WTC11 (cell line): ENCODE measurements at regions not wholly inside any gene's neighbourhood (a gene's known extent, or its start where the extent isn't known, plus 50 kb on each side); places are given as distances from the start of the nearest gene placed in this dataset.

Source experiments
- ATAC-seq: fragments of 200-7000 bp; cut with Tn5 transposase; 2 replicates; pipeline ENCODE4 v1.10.0; 2021; ENCODE audit warnings: mild to moderate bottlenecking, moderate library complexity
- CTCF ChIA-PET: fragments of 300-600 bp; sonication (Branson Sonifier 250); formaldehyde crosslinking; loops from one replicate; lab custom pipeline; 2021; ENCODE audit warnings: antibody characterized with exemption; lab: Charles Lee
- POLR2A ChIA-PET: fragments of 350-600 bp; sonication (Branson Sonifier 250); formaldehyde crosslinking; loops from one replicate; lab custom pipeline; 2021; ENCODE audit warnings: antibody characterized with exemption; lab: Charles Lee
- DNase-seq: peaks from one replicate; pipeline ENCODE4 v3.0.0; 2021; ENCODE audit warnings: low spot score
- H3K27ac Mint-ChIP-seq: 2 replicates; pipeline ENCODE4 v1.8.0; 2021; ENCODE audit warnings: mixed read lengths
- H3K27me3 Mint-ChIP-seq: 2 replicates; pipeline ENCODE4 v1.8.0; 2021; ENCODE audit warnings: low read depth, mild to moderate bottlenecking, moderate library complexity, mixed read lengths
- H3K36me3 Mint-ChIP-seq: 2 replicates; pipeline ENCODE4 v1.8.0; 2021; ENCODE audit warnings: mixed read lengths
- H3K4me1 Mint-ChIP-seq: 2 replicates; pipeline ENCODE4 v1.8.0; 2022; ENCODE audit warnings: mixed read lengths
- H3K4me3 Mint-ChIP-seq: 2 replicates; pipeline ENCODE4 v1.8.0; 2021; ENCODE audit warnings: mild to moderate bottlenecking, moderate library complexity, mixed read lengths
- H3K9me3 Mint-ChIP-seq: 2 replicates; pipeline ENCODE4 v1.8.0; 2021; ENCODE audit warnings: mixed read lengths
- AFF4 ChIP-seq: sonication (generic); formaldehyde crosslinking; IDR thresholded peaks from 2 replicates; pipeline ENCODE4 v1.8.1; 2023; ENCODE audit warnings: mild to moderate bottlenecking, missing genetic modification reagents, borderline replicate concordance
- ATF2 ChIP-seq: sonication (generic); formaldehyde crosslinking; IDR thresholded peaks from 2 replicates; pipeline ENCODE4 v1.8.1; 2022; ENCODE audit warnings: low read depth, missing genetic modification reagents, borderline replicate concordance
- ATF3 ChIP-seq: sonication (generic); formaldehyde crosslinking; conservative IDR thresholded peaks from 2 replicates; pipeline ENCODE4 v1.8.1; 2022; ENCODE audit warnings: mild to moderate bottlenecking, missing genetic modification reagents
- ELF4 ChIP-seq: sonication (generic); formaldehyde crosslinking; IDR thresholded peaks from 2 replicates; pipeline ENCODE4 v1.8.1; 2022; ENCODE audit warnings: low read depth, mild to moderate bottlenecking, moderate library complexity, missing genetic modification reagents
- EMX1 ChIP-seq: fragments of 250-450 bp; sonication (Bioruptor Pico); IDR thresholded peaks from 2 replicates; pipeline ENCODE4 v1.8.0; 2021; ENCODE audit warnings: mild to moderate bottlenecking
- ETV6 ChIP-seq: sonication (generic); formaldehyde crosslinking; IDR thresholded peaks from 2 replicates; pipeline ENCODE4 v1.8.1; 2022; ENCODE audit warnings: mild to moderate bottlenecking, missing genetic modification reagents
- GTF2I ChIP-seq: fragments of 250-450 bp; sonication (Bioruptor Pico); conservative IDR thresholded peaks from 2 replicates; pipeline ENCODE4 v1.4.0; 2021; ENCODE audit warnings: mild to moderate bottlenecking
- KAT7 ChIP-seq: sonication (generic); formaldehyde crosslinking; IDR thresholded peaks from 2 replicates; pipeline ENCODE4 v1.8.1; 2023; ENCODE audit warnings: missing genetic modification reagents, mild to moderate bottlenecking, borderline replicate concordance
- SMAD3 ChIP-seq: sonication (generic); formaldehyde crosslinking; IDR thresholded peaks from 2 replicates; pipeline ENCODE4 v1.8.0; 2022; ENCODE audit warnings: missing genetic modification reagents, mild to moderate bottlenecking, borderline replicate concordance
- SMAD4 ChIP-seq: sonication (generic); formaldehyde crosslinking; IDR thresholded peaks from 2 replicates; pipeline ENCODE4 v1.8.0; 2022; ENCODE audit warnings: mild to moderate bottlenecking, missing genetic modification reagents
- SP1 ChIP-seq: sonication (generic); formaldehyde crosslinking; conservative IDR thresholded peaks from 2 replicates; pipeline ENCODE4 v1.8.1; 2022; ENCODE audit warnings: missing genetic modification reagents
- TCF7 ChIP-seq: sonication (generic); formaldehyde crosslinking; IDR thresholded peaks from 2 replicates; pipeline ENCODE4 v1.8.0; 2022; ENCODE audit warnings: mild to moderate bottlenecking, low read depth, missing genetic modification reagents, moderate library complexity
- TEAD4 ChIP-seq: sonication (generic); formaldehyde crosslinking; IDR thresholded peaks from 2 replicates; pipeline ENCODE4 v1.8.0; 2022; ENCODE audit warnings: mild to moderate bottlenecking, missing genetic modification reagents
- ZBTB43 ChIP-seq: sonication (generic); formaldehyde crosslinking; IDR thresholded peaks from 2 replicates; pipeline ENCODE4 v1.8.1; 2023; ENCODE audit warnings: mild to moderate bottlenecking, missing genetic modification reagents
- ZNF121 ChIP-seq: sonication (generic); formaldehyde crosslinking; IDR thresholded peaks from 2 replicates; pipeline ENCODE4 v1.8.0; 2023; ENCODE audit warnings: missing genetic modification reagents
- ZNF232 ChIP-seq: sonication (generic); formaldehyde crosslinking; IDR thresholded peaks from 2 replicates; pipeline ENCODE4 v1.8.0; 2022; ENCODE audit warnings: mild to moderate bottlenecking, missing genetic modification reagents
- ZNF317 ChIP-seq: sonication (generic); formaldehyde crosslinking; IDR thresholded peaks from 2 replicates; pipeline ENCODE4 v1.8.1; 2023; ENCODE audit warnings: low read depth, mild to moderate bottlenecking, moderate library complexity, missing genetic modification reagents, borderline replicate concordance
- ZNF396 ChIP-seq: fragments of 250-450 bp; sonication (Bioruptor Pico); IDR thresholded peaks from 2 replicates; pipeline ENCODE4 v1.8.0; 2021; ENCODE audit warnings: mild to moderate bottlenecking, moderate library complexity, borderline replicate concordance
- ZNF423 ChIP-seq: fragments of 250-450 bp; sonication (Bioruptor Pico); IDR thresholded peaks from 2 replicates; pipeline ENCODE4 v2.1.2; 2022; ENCODE audit warnings: mild to moderate bottlenecking, moderate library complexity
- TF ChIP-seq, protein P1 (sequence below): fragments of 250-450 bp; sonication (Bioruptor Pico); IDR thresholded peaks from 2 replicates; pipeline ENCODE4 v2.1.2; 2022; ENCODE audit warnings: mild to moderate bottlenecking, moderate library complexity
- TF ChIP-seq, protein P2 (sequence below): sonication (generic); formaldehyde crosslinking; IDR thresholded peaks from 2 replicates; pipeline ENCODE4 v1.8.1; 2023; ENCODE audit warnings: mild to moderate bottlenecking, missing genetic modification reagents, moderate library complexity
- TF ChIP-seq, protein P3 (sequence below): sonication (generic); formaldehyde crosslinking; IDR thresholded peaks from 2 replicates; pipeline ENCODE4 v1.8.0; 2022; ENCODE audit warnings: mild to moderate bottlenecking, missing genetic modification reagents
- TF ChIP-seq, protein P4 (sequence below): fragments of 250-450 bp; sonication (Bioruptor Pico); conservative IDR thresholded peaks from 2 replicates; pipeline ENCODE4 v1.9.0; 2021; ENCODE audit warnings: mild to moderate bottlenecking

GRCh38 chr10:27373566-27374160 lies 130.4 kb upstream of the RAB18 start (continued):
- no peak for TF ChIP-seq GTF2I (CRISPR knock-in tag)
- no peak for TF ChIP-seq ELF4 (CRISPR knock-in tag)
- TF ChIP-seq TEAD4 (CRISPR knock-in tag): no peak
- TF ChIP-seq, protein P1, sequence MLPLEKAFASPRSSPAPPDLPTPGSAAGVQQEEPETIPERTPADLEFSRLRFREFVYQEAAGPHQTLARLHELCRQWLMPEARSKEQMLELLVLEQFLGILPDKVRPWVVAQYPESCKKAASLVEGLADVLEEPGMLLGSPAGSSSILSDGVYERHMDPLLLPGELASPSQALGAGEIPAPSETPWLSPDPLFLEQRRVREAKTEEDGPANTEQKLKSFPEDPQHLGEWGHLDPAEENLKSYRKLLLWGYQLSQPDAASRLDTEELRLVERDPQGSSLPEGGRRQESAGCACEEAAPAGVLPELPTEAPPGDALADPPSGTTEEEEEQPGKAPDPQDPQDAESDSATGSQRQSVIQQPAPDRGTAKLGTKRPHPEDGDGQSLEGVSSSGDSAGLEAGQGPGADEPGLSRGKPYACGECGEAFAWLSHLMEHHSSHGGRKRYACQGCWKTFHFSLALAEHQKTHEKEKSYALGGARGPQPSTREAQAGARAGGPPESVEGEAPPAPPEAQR: no peak
- TF ChIP-seq, protein P2, sequence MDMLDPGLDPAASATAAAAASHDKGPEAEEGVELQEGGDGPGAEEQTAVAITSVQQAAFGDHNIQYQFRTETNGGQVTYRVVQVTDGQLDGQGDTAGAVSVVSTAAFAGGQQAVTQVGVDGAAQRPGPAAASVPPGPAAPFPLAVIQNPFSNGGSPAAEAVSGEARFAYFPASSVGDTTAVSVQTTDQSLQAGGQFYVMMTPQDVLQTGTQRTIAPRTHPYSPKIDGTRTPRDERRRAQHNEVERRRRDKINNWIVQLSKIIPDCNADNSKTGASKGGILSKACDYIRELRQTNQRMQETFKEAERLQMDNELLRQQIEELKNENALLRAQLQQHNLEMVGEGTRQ (CRISPR knock-in tag): no peak
- TF ChIP-seq SP1: no peak
- no peak for TF ChIP-seq TCF7

- no peak overlapping the region for H3K4me3 Mint-ChIP-seq
- ChIA-PET CTCF (no interaction called here), POLR2A (no interaction called here)
- H3K27me3 Mint-ChIP-seq: no peaks in the 10 kb centered on the region
- no peak for DNase-seq
- no peak overlapping the region for H3K27ac Mint-ChIP-seq
- no peaks in the 10 kb centered on the region for H3K9me3 Mint-ChIP-seq
- ATAC-seq: no peak
- H3K4me1 Mint-ChIP-seq: no peaks in the 10 kb centered on the region
- no peaks in the 10 kb centered on the region for H3K36me3 Mint-ChIP-seq
- TF ChIP-seq ZNF396 (CRISPR knock-in tag): no peak
- TF ChIP-seq, protein P2 (CRISPR knock-in tag): no peak
- TF ChIP-seq ETV6 (CRISPR knock-in tag): no peak
- TF ChIP-seq, protein P3, sequence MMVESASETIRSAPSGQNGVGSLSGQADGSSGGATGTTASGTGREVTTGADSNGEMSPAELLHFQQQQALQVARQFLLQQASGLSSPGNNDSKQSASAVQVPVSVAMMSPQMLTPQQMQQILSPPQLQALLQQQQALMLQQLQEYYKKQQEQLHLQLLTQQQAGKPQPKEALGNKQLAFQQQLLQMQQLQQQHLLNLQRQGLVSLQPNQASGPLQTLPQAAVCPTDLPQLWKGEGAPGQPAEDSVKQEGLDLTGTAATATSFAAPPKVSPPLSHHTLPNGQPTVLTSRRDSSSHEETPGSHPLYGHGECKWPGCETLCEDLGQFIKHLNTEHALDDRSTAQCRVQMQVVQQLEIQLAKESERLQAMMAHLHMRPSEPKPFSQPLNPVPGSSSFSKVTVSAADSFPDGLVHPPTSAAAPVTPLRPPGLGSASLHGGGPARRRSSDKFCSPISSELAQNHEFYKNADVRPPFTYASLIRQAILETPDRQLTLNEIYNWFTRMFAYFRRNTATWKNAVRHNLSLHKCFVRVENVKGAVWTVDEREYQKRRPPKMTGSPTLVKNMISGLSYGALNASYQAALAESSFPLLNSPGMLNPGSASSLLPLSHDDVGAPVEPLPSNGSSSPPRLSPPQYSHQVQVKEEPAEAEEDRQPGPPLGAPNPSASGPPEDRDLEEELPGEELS: no peak
- no peak for TF ChIP-seq AFF4
- TF ChIP-seq ATF3 (CRISPR knock-in tag): no peak
- TF ChIP-seq SMAD4: no peak
- TF ChIP-seq, protein P4, sequence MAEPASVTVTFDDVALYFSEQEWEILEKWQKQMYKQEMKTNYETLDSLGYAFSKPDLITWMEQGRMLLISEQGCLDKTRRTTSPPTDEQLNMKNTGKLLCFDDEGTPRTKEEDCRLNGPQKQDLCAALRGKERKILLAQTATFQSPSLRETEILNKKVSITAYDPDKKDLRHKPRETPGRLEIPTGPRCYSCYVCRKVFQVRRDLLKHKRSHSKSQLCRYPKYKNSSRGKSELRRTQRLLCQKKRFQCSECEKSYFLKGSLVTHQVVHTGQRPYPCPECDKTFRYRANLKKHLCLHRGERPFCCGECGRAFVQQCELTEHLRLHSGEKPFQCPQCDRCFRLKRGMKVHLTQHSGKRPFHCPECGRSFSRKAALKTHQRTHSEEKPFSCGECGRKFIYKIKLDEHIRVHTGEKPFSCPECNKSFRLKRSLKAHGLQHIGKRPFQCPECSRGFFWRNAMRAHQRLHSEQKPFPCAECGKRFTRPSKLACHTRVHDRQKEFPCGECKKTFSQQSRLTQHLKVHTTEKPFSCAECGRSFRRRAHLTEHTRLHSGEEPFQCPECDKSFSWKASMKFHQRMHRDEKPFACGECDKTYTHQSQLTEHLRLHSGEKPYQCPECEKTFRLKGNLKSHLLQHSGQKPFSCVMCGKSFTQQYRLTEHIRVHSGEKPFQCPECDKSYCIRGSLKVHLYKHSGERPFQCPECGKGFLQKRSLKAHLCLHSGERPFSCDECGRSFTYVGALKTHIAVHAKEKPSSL (CRISPR knock-in tag): no peak
- TF ChIP-seq KAT7 (CRISPR knock-in tag): no peak
- TF ChIP-seq EMX1: no peak
- no peak for TF ChIP-seq ZNF317 (CRISPR knock-in tag)
- no peak for TF ChIP-seq ATF2
- no peak for TF ChIP-seq ZNF121 (CRISPR knock-in tag)
- no peak for TF ChIP-seq ZBTB43
- no peak for TF ChIP-seq ZNF232 (CRISPR knock-in tag)
- no peak for TF ChIP-seq SMAD3 (CRISPR knock-in tag)
- no peak for TF ChIP-seq ZNF423 (CRISPR knock-in tag)
These were observed 131.5 kb upstream of the ACBD5 start for GRCh38 chr10:27372095-27372494.
